Sigmoid colon (tissue), 4 donors: ENCODE measurements at regions not wholly inside any gene's neighbourhood (a gene's known extent, or its start where the extent isn't known, plus 50 kb on each side); places are given as distances from the start of the nearest gene placed in this dataset.

Source experiments
- POLR2A ChIP-seq, 2 donors: fragments of 450-650 bp; IDR thresholded peaks; one replicate each; pipeline ENCODE4 v1.6.1; 2016; ENCODE audit warnings: antibody characterized with exemption in 2 of 2, mild to moderate bottlenecking in 2 of 2, moderate library complexity in 2 of 2
- POLR2AphosphoS5 ChIP-seq, 4 donors: sonication (generic); formaldehyde crosslinking; IDR thresholded peaks; one replicate each; pipeline ENCODE4 v1.6.1; 2017; ENCODE audit warnings: antibody characterized with exemption in 4 of 4
- TF ChIP-seq, protein P1 (sequence below), 4 experiments: fragments of 450-650 bp in 3 of 4; fragments of 200-600 bp in 1 of 4; IDR thresholded peaks; one replicate each; pipeline ENCODE4 v1.5.1; 2016 to 2019; ENCODE audit warnings: antibody characterized with exemption in 4 of 4, mild to moderate bottlenecking in 3 of 4, moderate library complexity in 2 of 4

DNA sequence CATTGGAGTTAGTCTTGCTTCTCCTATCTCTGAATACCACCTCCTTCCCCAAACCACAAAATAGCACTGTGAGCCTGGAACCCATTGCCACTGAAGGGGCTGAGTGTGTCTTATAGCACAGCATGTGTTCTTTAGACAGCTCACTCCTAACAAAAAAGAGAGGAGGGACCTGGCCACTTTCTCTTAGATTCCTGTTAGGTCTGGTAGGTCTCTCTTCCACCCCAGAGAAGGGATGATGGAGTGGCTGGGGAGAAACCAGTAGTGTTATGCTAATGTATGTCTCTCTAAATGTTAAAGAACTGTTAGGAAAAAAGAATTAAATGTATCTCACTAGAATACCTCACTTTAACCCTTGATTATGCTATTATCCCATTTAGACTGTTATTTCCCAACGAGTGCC lies 340.3 kb downstream of the EPHA7 start:
- TF ChIP-seq POLR2A (IDR thresholded peaks at IDR 0.05) (no peak), POLR2AphosphoS5 (IDR thresholded peaks at IDR 0.05) (no peak)
- TF ChIP-seq, protein P1, sequence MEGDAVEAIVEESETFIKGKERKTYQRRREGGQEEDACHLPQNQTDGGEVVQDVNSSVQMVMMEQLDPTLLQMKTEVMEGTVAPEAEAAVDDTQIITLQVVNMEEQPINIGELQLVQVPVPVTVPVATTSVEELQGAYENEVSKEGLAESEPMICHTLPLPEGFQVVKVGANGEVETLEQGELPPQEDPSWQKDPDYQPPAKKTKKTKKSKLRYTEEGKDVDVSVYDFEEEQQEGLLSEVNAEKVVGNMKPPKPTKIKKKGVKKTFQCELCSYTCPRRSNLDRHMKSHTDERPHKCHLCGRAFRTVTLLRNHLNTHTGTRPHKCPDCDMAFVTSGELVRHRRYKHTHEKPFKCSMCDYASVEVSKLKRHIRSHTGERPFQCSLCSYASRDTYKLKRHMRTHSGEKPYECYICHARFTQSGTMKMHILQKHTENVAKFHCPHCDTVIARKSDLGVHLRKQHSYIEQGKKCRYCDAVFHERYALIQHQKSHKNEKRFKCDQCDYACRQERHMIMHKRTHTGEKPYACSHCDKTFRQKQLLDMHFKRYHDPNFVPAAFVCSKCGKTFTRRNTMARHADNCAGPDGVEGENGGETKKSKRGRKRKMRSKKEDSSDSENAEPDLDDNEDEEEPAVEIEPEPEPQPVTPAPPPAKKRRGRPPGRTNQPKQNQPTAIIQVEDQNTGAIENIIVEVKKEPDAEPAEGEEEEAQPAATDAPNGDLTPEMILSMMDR (IDR thresholded peaks at IDR 0.05) = no peak
